Body of pancreas (tissue), 4 donors: ENCODE measurements at regions not wholly inside any gene's neighbourhood (a gene's known extent, or its start where the extent isn't known, plus 50 kb on each side); places are given as distances from the start of the nearest gene placed in this dataset.

Experiments used
- CTCF ChIP-seq, 7 experiments: fragments of 450-650 bp in 4 of 7; fragments of 200-600 bp in 3 of 7; sonication (generic) in 3 of 7; IDR thresholded peaks; one replicate each; pipeline ENCODE4 v1.5.1; 2016 to 2019; ENCODE audit warnings: antibody characterized with exemption in 7 of 7
- POLR2A ChIP-seq, 3 donors: fragments of 450-650 bp; IDR thresholded peaks; one replicate each; pipeline ENCODE4 v1.6.1; 2016; ENCODE audit warnings: antibody characterized with exemption in 3 of 3, mild to moderate bottlenecking in 2 of 3

DNA sequence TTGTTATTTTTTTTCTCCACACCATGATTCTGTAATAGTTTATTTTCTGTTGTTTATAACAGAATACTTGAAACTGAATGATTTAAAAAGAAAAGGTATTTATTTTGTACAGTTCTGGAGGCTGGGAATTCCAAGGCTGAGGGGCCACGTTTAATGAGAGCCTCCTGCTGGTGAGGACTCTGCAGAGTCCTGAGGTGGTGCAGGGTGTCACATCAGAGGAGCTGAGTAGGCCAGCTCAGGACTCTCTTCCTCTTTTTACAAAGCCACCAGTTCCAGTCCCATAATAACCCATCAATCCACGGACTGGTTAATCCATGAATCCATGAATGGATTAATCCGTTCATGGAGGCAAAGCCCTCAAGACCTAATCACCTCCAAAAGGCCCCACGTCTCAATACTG lies 71.6 kb downstream of the TFAP2A start:
- TF ChIP-seq CTCF (IDR thresholded peaks at IDR 0.05), result no peak
- TF ChIP-seq POLR2A (IDR thresholded peaks at IDR 0.05), result no peak
